ENCODE measurements at regions not wholly inside any gene's neighbourhood (a gene's known extent, or its start where the extent isn't known, plus 50 kb on each side); places are given as distances from the start of the nearest gene placed in this dataset.

- TF ChIP-seq CTCF (IDR thresholded peaks at IDR 0.05) = no peak
- Histone ChIP-seq H3K9me3 (no peaks in the 10 kb centered on the region), H3K27me3 (ENCODE audit: low read depth) (no peaks in the 10 kb centered on the region), H3K27ac (no peak overlapping the region), H3K4me1 (no peaks in the 10 kb centered on the region), H3K36me3 (peaks cover 7% of the 10 kb centered on the region), H3K4me3 (no peak overlapping the region)
- intact Hi-C loops (cut with DNase I) = no loop called here
- ATAC-seq (no peak), DNase-seq (no peak)
Observed at GRCh38 chr6:144711661-144712060, 426.5 kb downstream of the UTRN start.

DNA sequence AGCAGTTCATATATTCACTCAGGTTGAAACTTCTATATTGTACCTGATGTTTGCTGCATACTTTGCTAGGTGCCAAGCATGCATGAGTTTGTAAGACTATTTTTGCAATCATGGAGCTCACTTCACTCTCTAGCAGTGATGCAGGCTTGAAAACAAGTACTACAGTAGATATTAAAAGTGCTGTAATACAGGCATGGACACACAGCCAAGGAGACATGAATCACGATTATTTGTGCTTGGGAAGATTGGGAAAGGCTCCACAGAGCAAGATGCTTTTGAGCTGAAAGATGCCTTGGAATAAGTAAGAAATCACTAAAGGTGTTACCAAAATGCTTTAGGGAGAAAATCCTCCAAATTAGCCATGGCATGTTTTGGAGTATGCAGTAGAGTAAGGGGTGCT, 427.4 kb downstream of the UTRN start:
- H3K27me3 ChIP-seq (ENCODE audit: low read depth) = no peaks in the 10 kb centered on the region
- no peak for ATAC-seq
- H3K36me3 ChIP-seq = peaks cover 7% of the 10 kb centered on the region
- intact Hi-C loops (cut with DNase I) = no loop called here
- H3K4me3 ChIP-seq = no peak overlapping the region
- TF ChIP-seq CTCF (IDR thresholded peaks at IDR 0.05) = no peak
- H3K4me1 ChIP-seq = no peaks in the 10 kb centered on the region
- no peak for DNase-seq
- no peak overlapping the region for H3K27ac ChIP-seq
- no peaks in the 10 kb centered on the region for H3K9me3 ChIP-seq

GRCh38 chr6:144714021-144714712, 429.0 kb downstream of the UTRN start:
- no peaks in the 10 kb centered on the region for H3K27me3 ChIP-seq (ENCODE audit: low read depth)
- H3K9me3 ChIP-seq = no peaks in the 10 kb centered on the region
- no peaks in the 10 kb centered on the region for H3K36me3 ChIP-seq
- no peak for DNase-seq
- intact Hi-C loops (cut with DNase I) = no loop called here
- no peaks in the 10 kb centered on the region for H3K4me1 ChIP-seq
- no peak for ATAC-seq
- TF ChIP-seq CTCF (IDR thresholded peaks at IDR 0.05) = no peak
- no peak overlapping the region for H3K27ac ChIP-seq
- no peak overlapping the region for H3K4me3 ChIP-seq

- Histone ChIP-seq H3K27ac (no peak overlapping the region), H3K9me3 (no peaks in the 10 kb centered on the region), H3K4me1 (no peaks in the 10 kb centered on the region), H3K36me3 (peaks cover 7% of the 10 kb centered on the region), H3K4me3 (no peak overlapping the region), H3K27me3 (ENCODE audit: low read depth) (no peaks in the 10 kb centered on the region)
- intact Hi-C loops (cut with DNase I) = no loop called here
- DNase-seq = no peak
- no peak for ATAC-seq
- no peak for TF ChIP-seq CTCF (IDR thresholded peaks at IDR 0.05)
Observed at GRCh38 chr6:144715344-144715743, 430.2 kb downstream of the UTRN start.

GRCh38 chr6:144718431-144718830, 433.3 kb downstream of the UTRN start:
- no peak overlapping the region for H3K4me3 ChIP-seq
- peaks cover 8% of the 10 kb centered on the region for H3K36me3 ChIP-seq
- TF ChIP-seq CTCF (IDR thresholded peaks at IDR 0.05) = no peak
- intact Hi-C loops (cut with DNase I) = no loop called here
- DNase-seq = no peak
- no peak overlapping the region for H3K27ac ChIP-seq
- no peaks in the 10 kb centered on the region for H3K27me3 ChIP-seq (ENCODE audit: low read depth)
- no peaks in the 10 kb centered on the region for H3K9me3 ChIP-seq
- no peak for ATAC-seq
- no peaks in the 10 kb centered on the region for H3K4me1 ChIP-seq
